H1 (cell line): ENCODE measurements at regions not wholly inside any gene's neighbourhood (a gene's known extent, or its start where the extent isn't known, plus 50 kb on each side); places are given as distances from the start of the nearest gene placed in this dataset.

Source experiments
- CTCF ChIA-PET: fragments of 300-600 bp; sonication (Branson Sonifier 250); formaldehyde crosslinking; loops from one replicate; lab custom pipeline; 2021; ENCODE audit not compliant: partially characterized antibody; lab: Charles Lee
- POLR2A ChIA-PET: fragments of 300-600 bp; sonication (Branson Sonifier 250); formaldehyde crosslinking; loops from one replicate; lab custom pipeline; 2021; ENCODE audit warnings: inconsistent platforms; ENCODE audit not compliant: partially characterized antibody; lab: Charles Lee
- DNase-seq, 2 experiments: peaks; one replicate each; pipeline versions ENCODE4 v3.0.0 to v3.0.0-alpha.2; 2010 to 2022; ENCODE audit warnings: low spot score in 2 of 2, low read depth in 1 of 2, mixed read lengths in 1 of 2
- FAIRE-seq: peaks from 2 replicates; lab custom pipeline; 2011; peaks lifted over from hg19 to GRCh38; lab: Jason Lieb, UNC
- H2AFZ ChIP-seq: 2 replicates; pipeline ENCODE4 v1.8.1; 2012; ENCODE audit warnings: low read length, inconsistent platforms
- H2AK5ac ChIP-seq: 2 replicates; pipeline ENCODE4 v1.6.1; 2013; ENCODE audit warnings: low read depth, low read length
- H2BK120ac ChIP-seq: replicated peaks from 2 replicates; pipeline ENCODE3; 2013; ENCODE audit warnings: low read depth, low read length, inconsistent platforms
- H2BK12ac ChIP-seq: 2 replicates; pipeline ENCODE4 v1.6.1; 2013; ENCODE audit warnings: low read depth, low read length
- H2BK15ac ChIP-seq: 2 replicates; pipeline ENCODE4 v1.6.1; 2013; ENCODE audit warnings: low read length
- H2BK20ac ChIP-seq: 2 replicates; pipeline ENCODE4 v1.6.1; 2013; ENCODE audit warnings: low read length
- H2BK5ac ChIP-seq: 2 replicates; pipeline ENCODE4 v1.6.1; 2013; ENCODE audit warnings: low read depth, low read length
- H3K14ac ChIP-seq: 2 replicates; pipeline ENCODE4 v1.6.1; 2013; ENCODE audit warnings: inconsistent platforms; ENCODE audit not compliant: insufficient read length
- H3K18ac ChIP-seq: 2 replicates; pipeline ENCODE4 v1.6.1; 2013; ENCODE audit warnings: low read length; ENCODE audit errors: extremely low read depth
- H3K23ac ChIP-seq: 2 replicates; pipeline ENCODE4 v1.6.1; 2013; ENCODE audit warnings: inconsistent platforms; ENCODE audit not compliant: insufficient read length
- H3K23me2 ChIP-seq: 2 replicates; pipeline ENCODE4 v1.6.1; 2013; ENCODE audit warnings: low read depth, low read length
- H3K27ac ChIP-seq: 2 replicates; pipeline ENCODE4 v1.6.1; 2011; ENCODE audit warnings: low read depth, low read length, inconsistent platforms
- H3K27me3 ChIP-seq, 4 experiments: replicated peaks in 1 of 4; 1 replicate in 1 of 4; 2 replicates in 3 of 4; pipeline versions ENCODE4 v1.6.1 to v1.8.1; 2011 to 2013; ENCODE audit warnings: low read length in 3 of 4, mild to moderate bottlenecking in 3 of 4, inconsistent platforms in 2 of 4, mixed read lengths in 2 of 4, moderate library complexity in 1 of 4; ENCODE audit not compliant: control insufficient read depth in 3 of 4, insufficient read depth in 3 of 4; ENCODE audit errors: extremely low read depth in 1 of 4
- H3K36me3 ChIP-seq, 4 experiments: 2 replicates each; pipeline versions ENCODE4 v1.6.1 to v1.8.1; 2011 to 2013; ENCODE audit warnings: mild to moderate bottlenecking in 4 of 4, low read length in 3 of 4, moderate library complexity in 2 of 4, control low read depth in 1 of 4, inconsistent platforms in 1 of 4; ENCODE audit not compliant: insufficient read depth in 4 of 4, control insufficient read depth in 2 of 4
- H3K4ac ChIP-seq: replicated peaks from 2 replicates; pipeline ENCODE3; 2013; ENCODE audit warnings: low read length, low read depth, mixed read lengths, inconsistent platforms; ENCODE audit not compliant: insufficient read length
- H3K4me1 ChIP-seq, 4 experiments: replicated peaks in 1 of 4; 1 replicate in 1 of 4; 2 replicates in 3 of 4; pipeline versions ENCODE4 v1.6.1 to v1.8.1; 2011 to 2013; ENCODE audit warnings: low read length in 3 of 4, inconsistent platforms in 2 of 4, mixed read lengths in 1 of 4; ENCODE audit not compliant: insufficient read depth in 4 of 4, control insufficient read depth in 3 of 4
- H3K4me2 ChIP-seq, 2 experiments: 2 replicates each; pipeline versions ENCODE4 v1.6.1 to v1.8.1; 2011 to 2013; ENCODE audit warnings: low read depth in 2 of 2, low read length in 2 of 2, control low read depth in 1 of 2, inconsistent platforms in 1 of 2, mild to moderate bottlenecking in 1 of 2; ENCODE audit not compliant: insufficient read depth in 1 of 2
- H3K4me3 ChIP-seq, 4 experiments: fragments of 200-600, 300-600 bp in 1 of 4; sonication (generic), shearing (Covaris generic), sonication (Bioruptor Twin) in 1 of 4; 2 replicates each; pipeline versions ENCODE4 v1.5.1 to v1.8.1; 2011 to 2016; ENCODE audit warnings: low read length in 4 of 4, low read depth in 3 of 4, control low read depth in 2 of 4, inconsistent platforms in 2 of 4, mild to moderate bottlenecking in 2 of 4, mixed read lengths in 1 of 4, moderate library complexity in 1 of 4; ENCODE audit not compliant: insufficient read depth in 2 of 4; ENCODE audit errors: extremely low read depth in 1 of 4
- H3K56ac ChIP-seq: replicated peaks from 2 replicates; pipeline ENCODE3; 2013; ENCODE audit warnings: low read depth, mild to moderate bottlenecking, mixed read lengths, low read length, inconsistent platforms; ENCODE audit not compliant: insufficient read length
- H3K79me1 ChIP-seq: 2 replicates; pipeline ENCODE4 v1.6.1; 2013; ENCODE audit warnings: low read depth, low read length, control low read depth
- H3K79me2 ChIP-seq, 2 experiments: 2 replicates each; pipeline versions ENCODE4 v1.6.1 to v1.8.1; 2012 to 2013; ENCODE audit warnings: low read length in 2 of 2, mild to moderate bottlenecking in 2 of 2, inconsistent platforms in 1 of 2; ENCODE audit not compliant: insufficient read depth in 2 of 2, control insufficient read depth in 1 of 2
- H3K9ac ChIP-seq, 4 experiments: replicated peaks in 1 of 4; 1 replicate in 1 of 4; 2 replicates in 3 of 4; pipeline versions ENCODE4 v1.6.1 to v1.8.1; 2011 to 2013; ENCODE audit warnings: low read depth in 3 of 4, low read length in 3 of 4, control low read depth in 2 of 4, mild to moderate bottlenecking in 2 of 4, moderate library complexity in 2 of 4, inconsistent platforms in 1 of 4; ENCODE audit errors: extremely low read depth in 1 of 4
- H3K9me3 ChIP-seq, 2 experiments: 2 replicates each; pipeline versions ENCODE4 v1.6.1 to v1.8.1; 2012 to 2013; ENCODE audit warnings: mild to moderate bottlenecking in 2 of 2, moderate library complexity in 2 of 2, control low read depth in 1 of 2, inconsistent platforms in 1 of 2, low read depth in 1 of 2, low read length in 1 of 2, mixed read lengths in 1 of 2; ENCODE audit not compliant: insufficient read depth in 2 of 2
- H4K20me1 ChIP-seq, 2 experiments: replicated peaks in 1 of 2; 2 replicates each; pipeline versions ENCODE3 to v1.8.1; 2011 to 2013; ENCODE audit warnings: inconsistent platforms in 2 of 2, low read length in 2 of 2, mild to moderate bottlenecking in 1 of 2; ENCODE audit not compliant: insufficient read depth in 2 of 2, control insufficient read depth in 1 of 2
- H4K5ac ChIP-seq: 2 replicates; pipeline ENCODE4 v1.6.1; 2013; ENCODE audit warnings: low read length, low read depth, mixed read lengths, inconsistent platforms; ENCODE audit not compliant: insufficient read length
- H4K8ac ChIP-seq: 2 replicates; pipeline ENCODE4 v1.8.0; 2013; ENCODE audit warnings: mild to moderate bottlenecking, moderate library complexity, low read length, inconsistent platforms; ENCODE audit not compliant: insufficient read depth; ENCODE audit errors: extremely low read depth
- H4K91ac ChIP-seq: replicated peaks from 2 replicates; pipeline ENCODE3; 2013; ENCODE audit warnings: low read length, mixed read lengths, inconsistent platforms; ENCODE audit not compliant: insufficient read length
- HDAC2 ChIP-seq, 2 experiments: fragments of 300-600 bp in 1 of 2; sonication (generic) in 1 of 2; IDR thresholded peaks; 2 replicates each; pipeline ENCODE4 v1.6.1; 2011 to 2012; ENCODE audit warnings: low read depth in 2 of 2, low read length in 2 of 2, mild to moderate bottlenecking in 2 of 2, moderate library complexity in 2 of 2, borderline replicate concordance in 1 of 2, inconsistent platforms in 1 of 2
- SIX5 ChIP-seq: IDR thresholded peaks from 2 replicates; pipeline ENCODE4 v1.6.1; 2011; ENCODE audit warnings: mild to moderate bottlenecking, low read depth, low read length
- WGBS, 2 experiments: shearing (Covaris generic) in 1 of 2; methylation state at CpG; one replicate each; pipeline versions ENCODE4 v1.1.6 to v1.1.7; 2013 to 2015; ENCODE audit warnings: low lambda C conversion rate in 2 of 2, mixed read lengths in 2 of 2, inconsistent platforms in 1 of 2, low coverage in 1 of 2, missing lambda C conversion rate in 1 of 2; ENCODE audit not compliant: insufficient replicate concordance in 2 of 2, insufficient coverage in 1 of 2, insufficient read length in 1 of 2; ENCODE audit errors: extremely low coverage in 1 of 2, missing lambda C conversion rate in 1 of 2; 5-methylcytosine and 5-hydroxymethylcytosine counted together

GRCh38 chr6:139577124-139577762 lies 202.8 kb upstream of the CITED2 start:
- Histone ChIP-seq H3K36me3 (no peaks in the 10 kb centered on the region), H3K79me2 (no peaks in the 10 kb centered on the region), H4K5ac (no peak overlapping the region), H2AFZ (no peak overlapping the region), H3K9ac (no peak overlapping the region), H2AK5ac (no peak overlapping the region), H3K27me3 (no peaks in the 10 kb centered on the region), H3K4ac (no peak overlapping the region), H4K8ac (no peak overlapping the region), H2BK5ac (no peak overlapping the region), H3K4me3 (no peak overlapping the region), H3K23ac (no peak overlapping the region), H3K79me1 (no peaks in the 10 kb centered on the region), H4K20me1 (no peaks in the 10 kb centered on the region), H2BK120ac (no peak overlapping the region), H3K23me2 (no peaks in the 10 kb centered on the region), H4K91ac (no peak overlapping the region), H3K9me3 (no peaks in the 10 kb centered on the region), H3K14ac (no peak overlapping the region), H3K18ac (no peak overlapping the region; the same call in 1 of the 2 replicates), H2BK20ac (no peak overlapping the region), H3K27ac (no peak overlapping the region), H3K4me1 (no peaks in the 10 kb centered on the region; a peak in 1 of 7 replicates), H2BK15ac (peak overlapping the region; percentile 65; the same call in 1 of the 2 replicates), H2BK12ac (no peak overlapping the region), H3K4me2 (no peak overlapping the region), H3K56ac (no peak overlapping the region)
- POLR2A ChIA-PET: interaction anchor here (2.3 kb wide), 1 partner anchor 203 kb away, joined by 10 read pairs; the partner anchor contains the start of gene CITED2
- TF ChIP-seq HDAC2 (IDR thresholded peaks at IDR 0.05; ENCODE audit: borderline replicate concordance in 1 of 2, low read depth in 2 of 2, low read length in 2 of 2) (no peak), SIX5 (no peak)
- DNase-seq (no peak), FAIRE-seq (no peak)
- CTCF ChIA-PET: interaction anchor here (0.6 to 0.8 kb wide), 2 partner anchors 11 to 205 kb away, joined by 3 read pairs; no protein-coding TSS in a partner anchor
- WGBS, 2 experiments: 85% methylated on average over 5 of the region's 5 CpGs; no CpG with 5 or more reads in 1 of the 2 experiments
